Peyer's patch (tissue), 4 donors: ENCODE measurements at regions not wholly inside any gene's neighbourhood (a gene's known extent, or its start where the extent isn't known, plus 50 kb on each side); places are given as distances from the start of the nearest gene placed in this dataset.

Experiments
- CTCF ChIP-seq, 6 experiments: fragments of 450-650 bp in 4 of 6; fragments of 200-600 bp in 2 of 6; sonication (generic) in 1 of 6; IDR thresholded peaks; one replicate each; pipeline ENCODE4 v1.5.1; 2017 to 2019; ENCODE audit warnings: antibody characterized with exemption in 6 of 6, mild to moderate bottlenecking in 3 of 6, moderate library complexity in 1 of 6
- POLR2A ChIP-seq, 2 donors: fragments of 450-650 bp; IDR thresholded peaks; one replicate each; pipeline ENCODE4 v1.5.1; 2017; ENCODE audit warnings: antibody characterized with exemption in 2 of 2, mild to moderate bottlenecking in 2 of 2, moderate library complexity in 2 of 2

DNA sequence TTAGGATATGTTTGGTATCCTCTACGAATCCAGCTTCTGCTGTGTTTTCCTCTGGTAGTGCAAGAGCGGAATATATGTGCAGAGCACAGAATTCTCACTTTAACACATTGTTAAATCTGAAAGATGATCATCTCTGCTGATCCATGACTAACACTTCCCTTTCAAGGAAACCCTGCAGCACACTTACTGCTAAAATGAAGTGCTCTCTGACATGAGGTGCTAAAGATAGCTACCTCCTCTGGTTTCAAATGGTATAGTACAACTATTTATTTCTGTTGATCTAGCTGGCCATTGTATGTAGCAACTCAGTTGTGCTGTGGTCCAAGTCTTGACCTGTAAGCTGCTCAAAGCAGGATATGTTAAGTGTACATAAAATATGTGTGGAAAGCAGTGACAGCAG is 162.4 kb upstream of the FMR1 start:
- no peak for TF ChIP-seq POLR2A (IDR thresholded peaks at IDR 0.05)
- TF ChIP-seq CTCF (IDR thresholded peaks at IDR 0.05): no peak
